RCC 7860 (cell line): ENCODE measurements at regions not wholly inside any gene's neighbourhood (a gene's known extent, or its start where the extent isn't known, plus 50 kb on each side); places are given as distances from the start of the nearest gene placed in this dataset.
"Not testable (repeated sequence)": the region's sequence is repeated elsewhere in the genome, so short reads cannot be mapped to it uniquely, and the experiment has no call there.

ENCODE experiments used
- DNase-seq: peaks from one replicate; pipeline ENCODE4 v3.0.0-alpha.2; 2015; ENCODE audit warnings: low spot score
- FAIRE-seq: peaks from 2 replicates; lab custom pipeline; 2012; peaks lifted over from hg19 to GRCh38; lab: Jason Lieb, UNC

DNA sequence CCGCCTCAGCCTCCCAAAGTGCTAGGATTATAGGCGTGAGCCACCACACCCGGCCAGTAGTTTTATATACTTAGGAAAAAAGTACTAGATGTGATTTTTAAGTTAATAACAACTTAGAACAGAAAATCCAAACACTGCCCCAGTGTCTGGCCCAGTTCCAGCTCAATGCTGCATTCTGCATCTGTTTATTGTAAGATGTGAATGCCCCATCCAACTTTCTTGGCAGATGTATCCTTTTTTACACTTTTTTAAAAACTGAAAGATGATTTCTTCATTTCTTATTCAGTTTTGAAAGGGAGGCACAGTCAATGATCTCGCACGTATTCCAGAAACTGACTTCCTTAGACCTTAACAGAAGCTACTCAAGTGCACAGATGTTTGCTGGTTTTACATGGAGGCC is 85.6 kb upstream of the SRSF6 start:
- DNase-seq, result no peak
- no peak for FAIRE-seq

DNA sequence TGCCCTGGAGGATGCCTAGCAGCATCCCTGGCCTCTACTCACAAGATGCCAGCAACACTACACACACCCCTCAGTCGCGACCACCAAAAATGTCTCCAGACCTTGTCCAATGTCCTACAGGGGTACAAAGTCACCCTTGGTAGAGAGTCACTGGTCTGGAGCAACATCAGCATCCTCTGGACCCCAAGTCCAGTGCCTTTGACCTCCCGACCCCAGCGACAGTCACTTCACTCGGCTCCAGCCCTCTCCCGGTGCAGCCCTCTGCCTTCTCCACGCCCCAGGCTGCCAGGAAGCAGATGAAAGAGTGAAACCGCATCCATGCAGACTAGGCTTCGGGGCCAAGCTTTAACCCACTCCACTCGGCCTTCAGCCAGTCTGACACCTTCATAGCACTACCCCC is 92.0 kb upstream of the SRSF6 start:
- no peak for DNase-seq
- no peak for FAIRE-seq

GRCh38 chr20:43364001-43364400 is 93.7 kb upstream of the SRSF6 start:
- DNase-seq (no peak), FAIRE-seq (no peak)

DNA sequence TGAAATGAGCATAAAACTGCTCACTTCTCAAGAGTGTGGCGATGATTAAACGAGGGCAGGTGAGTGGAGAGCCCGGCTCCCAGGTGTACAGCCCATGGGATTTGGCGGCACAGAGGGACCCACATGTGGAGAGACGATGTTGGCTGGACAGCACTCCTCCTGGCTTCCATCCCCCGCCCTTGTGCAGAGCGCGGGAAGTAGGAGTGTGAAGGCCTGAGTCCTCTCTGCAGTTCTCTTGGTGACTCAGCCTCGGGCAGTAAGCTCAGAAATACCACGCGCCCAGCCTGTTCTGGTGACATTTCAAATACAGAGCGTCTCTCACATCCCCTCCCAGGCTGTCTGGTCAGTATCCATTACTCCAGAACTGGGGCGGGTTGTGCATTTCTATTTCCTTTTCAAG is 94.2 kb upstream of the SRSF6 start:
- DNase-seq (peak; percentile 36), FAIRE-seq (no peak)

GRCh38 chr20:43361526-43361925 is 96.2 kb upstream of the SRSF6 start:
- FAIRE-seq, result no peak
- DNase-seq, result no peak

- no peak for FAIRE-seq
- no peak for DNase-seq
Observed at GRCh38 chr20:43360016-43360415, 97.7 kb upstream of the SRSF6 start.

DNA sequence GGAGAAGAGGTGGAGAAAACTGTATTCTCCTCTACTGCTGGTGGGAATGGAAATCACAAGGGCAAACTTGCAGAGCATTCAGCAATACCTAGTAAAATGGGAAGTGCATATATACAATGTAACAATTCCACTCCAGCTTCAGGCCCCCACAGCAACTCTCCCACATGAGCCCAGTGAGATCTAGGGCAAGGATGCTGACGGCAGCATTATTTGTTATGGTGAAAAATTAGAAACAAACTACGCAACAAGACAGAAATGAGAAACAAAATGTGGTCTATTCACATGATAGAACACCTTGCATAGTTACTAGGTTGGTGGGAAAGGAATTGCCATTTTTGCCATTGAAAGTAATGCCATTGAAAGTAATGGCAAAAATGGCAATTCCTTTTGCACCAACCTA is 98.9 kb upstream of the SRSF6 start:
- FAIRE-seq (no peak), DNase-seq (no peak)

- DNase-seq, result no peak
- no peak for FAIRE-seq
Observed at GRCh38 chr20:43357352-43357751, 100.3 kb upstream of the SRSF6 start.

DNA sequence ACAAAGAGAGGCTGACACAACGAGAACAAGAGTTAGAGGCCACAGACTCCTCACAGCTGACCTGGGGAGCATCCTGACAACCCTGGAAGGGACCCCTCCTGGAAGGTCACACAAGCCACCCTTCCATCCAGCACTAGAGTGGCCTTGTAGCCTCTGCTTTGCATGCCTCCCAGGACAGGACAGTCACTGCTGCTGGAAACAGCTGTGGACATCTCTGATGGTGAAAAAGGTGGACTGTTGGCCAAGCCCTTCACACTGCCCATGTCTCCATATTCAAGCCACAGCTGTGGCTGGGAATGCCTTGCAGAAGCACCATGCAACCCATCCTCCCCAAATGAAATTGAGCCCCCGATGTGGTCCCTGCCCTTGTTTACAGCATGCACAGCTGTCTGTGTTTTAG is 102.1 kb upstream of the SRSF6 start:
- no peak for FAIRE-seq

GRCh38 chr20:43352996-43353395 is 104.7 kb upstream of the SRSF6 start:
- no peak for FAIRE-seq

More for the DNA sequence above, 102.1 kb upstream of the SRSF6 start:
- DNase-seq, result no peak

GRCh38 chr20:43350694-43351093 is 107.0 kb upstream of the SRSF6 start:
- not testable (repeated sequence) for FAIRE-seq, DNase-seq

More at GRCh38 chr20:43352996-43353395, 104.7 kb upstream of the SRSF6 start:
- no peak for DNase-seq

- FAIRE-seq (no peak), DNase-seq (no peak)
Observed at GRCh38 chr20:43349841-43350240, 107.9 kb upstream of the SRSF6 start.

- FAIRE-seq, DNase-seq: not testable (repeated sequence)
Observed at GRCh38 chr20:43347839-43348238, 109.9 kb upstream of the SRSF6 start.

- DNase-seq (no peak), FAIRE-seq (no peak)
Observed at GRCh38 chr20:43345676-43346075, 112.0 kb upstream of the SRSF6 start.

DNA sequence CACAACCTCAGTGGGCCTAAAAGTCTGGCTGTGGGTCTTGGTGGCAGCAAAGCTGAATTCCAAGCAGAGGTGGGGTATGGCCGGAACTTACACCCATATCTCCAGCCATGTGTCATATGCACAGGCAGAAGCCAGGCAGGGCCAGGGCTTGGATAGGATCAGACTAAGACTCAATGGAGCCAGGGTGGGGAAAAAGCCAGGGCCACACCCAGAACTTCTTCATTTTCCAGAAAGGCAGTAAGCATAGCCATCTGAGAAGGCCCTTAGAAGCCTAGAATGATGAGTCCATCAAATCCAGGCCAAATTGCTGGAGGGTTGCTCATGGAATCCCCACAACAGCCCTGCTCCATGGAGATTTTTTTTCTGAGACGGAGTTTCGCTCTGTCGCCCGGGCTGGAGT is 116.2 kb upstream of the SRSF6 start:
- DNase-seq (no peak), FAIRE-seq (no peak)

DNA sequence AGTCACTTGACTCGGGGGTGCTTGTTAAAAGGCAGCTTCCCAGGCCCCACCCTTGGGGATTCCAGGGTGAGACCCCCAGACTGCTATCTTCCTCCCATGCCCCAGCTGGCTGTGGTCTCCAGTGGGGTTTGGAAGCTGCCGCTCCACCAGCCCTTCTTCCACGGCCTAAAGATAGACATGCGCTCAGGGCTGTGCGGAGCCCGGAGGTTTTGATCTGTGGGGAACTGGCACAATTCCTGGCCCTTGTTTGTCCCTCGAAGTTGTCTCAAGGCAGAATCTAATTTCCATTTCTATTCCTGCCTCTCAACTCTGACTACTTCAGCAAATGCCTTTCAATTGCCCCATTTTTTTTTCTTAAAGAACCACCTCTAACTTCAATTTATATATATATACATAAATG is 120.7 kb upstream of the SRSF6 start:
- DNase-seq, result no peak

GRCh38 chr20:43334080-43334479 is 123.6 kb upstream of the SRSF6 start:
- FAIRE-seq (no peak), DNase-seq (no peak)

More for the DNA sequence above, 120.7 kb upstream of the SRSF6 start:
- FAIRE-seq, result no peak

- DNase-seq (no peak), FAIRE-seq (no peak)
Observed at GRCh38 chr20:43331906-43332305, 125.8 kb upstream of the SRSF6 start.

- FAIRE-seq (no peak), DNase-seq (no peak)
Observed at GRCh38 chr20:43328697-43329096, 129.0 kb upstream of the SRSF6 start.

- FAIRE-seq, DNase-seq: not testable (repeated sequence)
Observed at GRCh38 chr20:43327234-43327633, 130.5 kb upstream of the SRSF6 start.

GRCh38 chr20:43325926-43326325 is 131.8 kb upstream of the SRSF6 start:
- no peak for DNase-seq
- FAIRE-seq, result no peak

GRCh38 chr20:43323592-43323991 is 133.9 kb upstream of the PTPRT start:
- DNase-seq (no peak), FAIRE-seq (no peak)

GRCh38 chr20:43322851-43323250 is 133.1 kb upstream of the PTPRT start:
- FAIRE-seq (no peak), DNase-seq (peak; percentile 29)

DNA sequence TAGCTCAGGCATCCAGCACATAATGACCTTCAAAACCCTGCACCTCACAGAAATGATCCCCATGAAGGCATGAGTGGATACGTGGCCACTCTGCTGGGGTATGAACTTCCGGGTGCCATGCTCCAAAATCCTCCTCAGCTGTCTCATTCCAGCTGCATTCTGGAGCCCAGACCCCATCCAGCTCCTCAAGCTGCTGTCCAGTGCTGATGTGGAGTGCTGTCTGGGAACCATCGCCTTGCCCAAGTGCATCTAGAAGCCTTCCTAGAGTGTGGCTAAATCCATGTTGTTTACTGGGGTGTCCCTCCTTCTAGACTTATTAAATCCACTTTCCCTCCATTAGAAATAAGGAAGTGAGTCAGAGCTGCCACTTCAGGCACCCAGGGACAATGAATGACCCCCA is 130.8 kb upstream of the PTPRT start:
- DNase-seq (no peak), FAIRE-seq (no peak)
